Upper lobe of left lung (tissue), 4 donors: ENCODE measurements at regions not wholly inside any gene's neighbourhood (a gene's known extent, or its start where the extent isn't known, plus 50 kb on each side); places are given as distances from the start of the nearest gene placed in this dataset.

Experiments
- EP300 ChIP-seq, 4 donors: sonication (generic); formaldehyde crosslinking; IDR thresholded peaks; one replicate each; pipeline ENCODE4 v1.5.1; 2017; ENCODE audit warnings: antibody characterized with exemption in 4 of 4, control low read depth in 2 of 4
- POLR2A ChIP-seq, 4 donors: fragments of 450-650 bp; IDR thresholded peaks; one replicate each; pipeline ENCODE4 v1.5.1; 2016 to 2017; ENCODE audit warnings: antibody characterized with exemption in 4 of 4, mild to moderate bottlenecking in 2 of 4
- POLR2AphosphoS5 ChIP-seq, 2 donors: sonication (generic); formaldehyde crosslinking; IDR thresholded peaks; one replicate each; pipeline ENCODE4 v1.5.1; 2017; ENCODE audit warnings: antibody characterized with exemption in 2 of 2

- TF ChIP-seq POLR2AphosphoS5 (IDR thresholded peaks at IDR 0.05) (no peak), EP300 (IDR thresholded peaks at IDR 0.05) (no peak), POLR2A (IDR thresholded peaks at IDR 0.05) (no peak)
Measured at GRCh38 chr7:41401833-41402232, 301.1 kb downstream of the INHBA start.
